Progenitor cell of endocrine pancreas (in vitro differentiated cells): ENCODE measurements at regions not wholly inside any gene's neighbourhood (a gene's known extent, or its start where the extent isn't known, plus 50 kb on each side); places are given as distances from the start of the nearest gene placed in this dataset.

Source experiments
- DNase-seq: peaks from one replicate; pipeline ENCODE4 v3.0.0; 2021; ENCODE audit warnings: low spot score; ENCODE audit not compliant: unreplicated experiment
- H3K27ac Mint-ChIP-seq: 2 replicates; pipeline ENCODE4 v1.8.0; 2021; ENCODE audit warnings: mild to moderate bottlenecking, moderate library complexity, mixed read lengths
- H3K27me3 Mint-ChIP-seq: 2 replicates; pipeline ENCODE4 v1.8.0; 2021; ENCODE audit warnings: mixed read lengths
- H3K36me3 Mint-ChIP-seq: 2 replicates; pipeline ENCODE4 v1.8.0; 2022; ENCODE audit warnings: mixed read lengths; ENCODE audit not compliant: insufficient read depth
- H3K4me1 Mint-ChIP-seq: 2 replicates; pipeline ENCODE4 v1.8.0; 2021; ENCODE audit warnings: low read depth, mixed read lengths
- H3K4me3 Mint-ChIP-seq: 2 replicates; pipeline ENCODE4 v1.8.0; 2021; ENCODE audit warnings: low read depth, mild to moderate bottlenecking, moderate library complexity, mixed read lengths
- H3K9me3 Mint-ChIP-seq: 2 replicates; pipeline ENCODE4 v1.8.0; 2021; ENCODE audit warnings: low read depth, mixed read lengths
- CTCF ChIP-seq: fragments of 200-600 bp; sonication (generic); IDR thresholded peaks from one replicate; pipeline ENCODE4 v1.5.0; 2021; ENCODE audit warnings: antibody characterized with exemption, mild to moderate bottlenecking; ENCODE audit not compliant: unreplicated experiment

GRCh38 chr2:173446722-173447121 lies 92.0 kb downstream of the CDCA7 start:
- Mint-ChIP-seq H3K27ac (no peak overlapping the region), H3K9me3 (no peaks in the 10 kb centered on the region), H3K4me3 (no peak overlapping the region), H3K4me1 (no peaks in the 10 kb centered on the region), H3K27me3 (peaks cover 3% of the 10 kb centered on the region), H3K36me3 (no peaks in the 10 kb centered on the region)
- DNase-seq: no peak
- TF ChIP-seq CTCF: no peak

- H3K36me3 Mint-ChIP-seq: no peaks in the 10 kb centered on the region
Measured at GRCh38 chr2:173448938-173449471, 94.3 kb downstream of the CDCA7 start.

GRCh38 chr2:173451118-173451517 lies 96.4 kb downstream of the CDCA7 start:
- Mint-ChIP-seq H3K27me3 (peaks cover 5% of the 10 kb centered on the region), H3K4me1 (peaks cover 7% of the 10 kb centered on the region), H3K4me3 (no peak overlapping the region), H3K27ac (no peak overlapping the region), H3K9me3 (no peaks in the 10 kb centered on the region), H3K36me3 (no peaks in the 10 kb centered on the region)
- no peak for TF ChIP-seq CTCF
- DNase-seq: no peak

More at GRCh38 chr2:173448938-173449471, 94.3 kb downstream of the CDCA7 start:
- Mint-ChIP-seq H3K4me3 (peak overlapping the region; percentile 73), H3K27me3 (peaks cover 2% of the 10 kb centered on the region), H3K9me3 (no peaks in the 10 kb centered on the region), H3K4me1 (peaks cover 7% of the 10 kb centered on the region), H3K27ac (peak overlapping the region; percentile 76)
- peak; percentile 80 for TF ChIP-seq CTCF
- peak; percentile 54 for DNase-seq

- no peaks in the 10 kb centered on the region for H3K9me3 Mint-ChIP-seq
- no peak for TF ChIP-seq CTCF
- H3K36me3 Mint-ChIP-seq: no peaks in the 10 kb centered on the region
- no peak overlapping the region for H3K4me3 Mint-ChIP-seq
- no peak overlapping the region for H3K27ac Mint-ChIP-seq
- H3K4me1 Mint-ChIP-seq: peaks cover 7% of the 10 kb centered on the region
- peaks cover 8% of the 10 kb centered on the region for H3K27me3 Mint-ChIP-seq
- no peak for DNase-seq
Measured at GRCh38 chr2:173451941-173452340, 97.3 kb downstream of the CDCA7 start.

- no peak for DNase-seq
- Mint-ChIP-seq H3K4me1 (peaks cover 7% of the 10 kb centered on the region), H3K27ac (no peak overlapping the region), H3K4me3 (no peak overlapping the region), H3K36me3 (no peaks in the 10 kb centered on the region), H3K27me3 (peaks cover 12% of the 10 kb centered on the region), H3K9me3 (no peaks in the 10 kb centered on the region)
- TF ChIP-seq CTCF: no peak
Measured at GRCh38 chr2:173452416-173452815, 97.7 kb downstream of the CDCA7 start.
